ENCODE measurements at regions not wholly inside any gene's neighbourhood (a gene's known extent, or its start where the extent isn't known, plus 50 kb on each side); places are given as distances from the start of the nearest gene placed in this dataset.
"Not testable (repeated sequence)": the region's sequence is repeated elsewhere in the genome, so short reads cannot be mapped to it uniquely, and the experiment has no call there.

DNA sequence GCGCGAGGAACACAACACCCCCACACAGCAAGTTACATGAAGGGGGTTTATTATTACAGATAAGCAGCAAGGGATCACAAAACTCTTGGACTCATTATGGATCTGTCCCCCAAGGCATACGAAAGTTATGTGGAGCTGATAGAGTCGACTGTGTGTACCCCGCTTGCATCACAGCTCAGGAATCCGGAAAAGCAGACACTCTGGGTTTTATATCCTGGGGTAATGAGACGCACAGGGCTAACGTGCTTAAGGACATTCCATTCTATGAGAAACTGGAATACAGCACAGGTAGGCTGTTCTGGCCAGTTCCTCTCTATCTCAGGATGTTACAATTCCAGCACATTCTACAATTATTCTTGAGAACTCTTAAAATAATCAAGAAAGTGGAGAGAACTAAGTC is 401.4 kb downstream of the RPIA start:
- TF ChIP-seq, protein P1, sequence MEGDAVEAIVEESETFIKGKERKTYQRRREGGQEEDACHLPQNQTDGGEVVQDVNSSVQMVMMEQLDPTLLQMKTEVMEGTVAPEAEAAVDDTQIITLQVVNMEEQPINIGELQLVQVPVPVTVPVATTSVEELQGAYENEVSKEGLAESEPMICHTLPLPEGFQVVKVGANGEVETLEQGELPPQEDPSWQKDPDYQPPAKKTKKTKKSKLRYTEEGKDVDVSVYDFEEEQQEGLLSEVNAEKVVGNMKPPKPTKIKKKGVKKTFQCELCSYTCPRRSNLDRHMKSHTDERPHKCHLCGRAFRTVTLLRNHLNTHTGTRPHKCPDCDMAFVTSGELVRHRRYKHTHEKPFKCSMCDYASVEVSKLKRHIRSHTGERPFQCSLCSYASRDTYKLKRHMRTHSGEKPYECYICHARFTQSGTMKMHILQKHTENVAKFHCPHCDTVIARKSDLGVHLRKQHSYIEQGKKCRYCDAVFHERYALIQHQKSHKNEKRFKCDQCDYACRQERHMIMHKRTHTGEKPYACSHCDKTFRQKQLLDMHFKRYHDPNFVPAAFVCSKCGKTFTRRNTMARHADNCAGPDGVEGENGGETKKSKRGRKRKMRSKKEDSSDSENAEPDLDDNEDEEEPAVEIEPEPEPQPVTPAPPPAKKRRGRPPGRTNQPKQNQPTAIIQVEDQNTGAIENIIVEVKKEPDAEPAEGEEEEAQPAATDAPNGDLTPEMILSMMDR (conservative IDR thresholded peaks at IDR 0.05; ENCODE audit: low read depth, low read length) = not testable (repeated sequence)
- not testable (repeated sequence) for TF ChIP-seq EZH2phosphoT487 (IDR thresholded peaks at IDR 0.05; ENCODE audit: borderline replicate concordance, low read length); EZH2 (IDR thresholded peaks at IDR 0.05; ENCODE audit: low read length, unreplicated experiment)
